ENCODE measurements at regions not wholly inside any gene's neighbourhood (a gene's known extent, or its start where the extent isn't known, plus 50 kb on each side); places are given as distances from the start of the nearest gene placed in this dataset.
A peak's percentile ranks its signal among the peaks of the same experiment; 100 is the strongest.
"Not testable (repeated sequence)": the region's sequence is repeated elsewhere in the genome, so short reads cannot be mapped to it uniquely, and the experiment has no call there.

DNA sequence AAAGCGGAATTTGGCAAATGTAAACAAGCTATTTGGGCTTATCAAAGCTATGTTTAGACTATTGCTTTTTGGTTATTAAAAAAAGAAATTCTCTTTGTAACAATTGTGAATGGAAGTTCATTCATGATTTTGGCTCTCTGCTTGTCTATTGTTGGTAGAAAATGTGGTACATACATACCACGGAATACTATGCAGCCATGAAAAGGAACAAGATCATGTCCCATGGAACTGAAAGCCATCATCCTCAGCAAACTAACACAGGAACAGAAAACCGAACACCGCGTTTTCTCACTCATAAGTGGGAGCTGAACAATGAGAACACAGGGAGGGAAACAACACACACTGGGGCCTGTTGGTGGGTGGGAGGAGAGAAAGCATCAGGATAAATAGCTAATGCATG is 465.4 kb downstream of the SETD4 start:
- DNase-seq = no peak

DNA sequence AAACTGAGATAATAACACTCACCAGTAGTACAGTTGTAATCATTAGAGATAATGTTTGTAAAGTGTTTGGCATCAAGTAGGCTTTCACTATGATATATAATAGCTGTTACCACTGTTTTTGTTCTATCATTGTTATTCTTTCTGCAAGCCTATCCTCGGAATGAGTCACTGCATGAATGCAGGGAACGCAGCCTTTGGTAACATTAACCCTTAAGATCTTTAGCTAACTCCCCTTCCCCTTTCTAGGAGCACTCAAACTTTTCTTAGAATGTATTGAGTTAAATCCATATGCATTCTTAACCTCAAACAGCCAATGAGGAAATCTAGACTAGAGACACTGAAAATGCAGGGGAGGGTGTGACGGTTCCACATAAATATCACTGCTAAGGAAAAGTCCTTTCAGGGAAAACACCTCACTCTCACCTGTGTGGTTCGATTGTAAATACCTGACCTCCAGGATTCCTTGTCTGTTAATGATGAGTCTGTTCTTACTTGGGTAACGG is 467.3 kb downstream of the SETD4 start:
- no peak for DNase-seq

DNA sequence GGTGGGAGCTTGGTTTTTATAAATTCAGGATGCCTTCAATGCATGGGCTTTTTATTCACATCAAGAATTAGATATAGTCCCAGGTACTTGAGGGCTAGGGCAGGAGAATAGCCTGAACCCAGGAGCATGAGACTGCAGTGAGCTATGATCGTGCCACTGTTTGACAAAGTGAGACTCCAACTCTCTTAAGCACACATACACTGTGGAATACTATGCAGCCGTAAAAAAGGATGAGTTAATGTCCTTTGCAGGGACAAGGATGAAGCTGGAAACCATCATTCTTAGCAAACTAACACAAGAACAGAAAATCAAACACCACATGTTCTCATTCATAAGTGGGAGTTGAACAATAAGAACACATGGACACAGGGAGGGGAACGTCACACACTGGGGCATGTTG is 470.0 kb downstream of the SETD4 start:
- DNase-seq = not testable (repeated sequence)

DNA sequence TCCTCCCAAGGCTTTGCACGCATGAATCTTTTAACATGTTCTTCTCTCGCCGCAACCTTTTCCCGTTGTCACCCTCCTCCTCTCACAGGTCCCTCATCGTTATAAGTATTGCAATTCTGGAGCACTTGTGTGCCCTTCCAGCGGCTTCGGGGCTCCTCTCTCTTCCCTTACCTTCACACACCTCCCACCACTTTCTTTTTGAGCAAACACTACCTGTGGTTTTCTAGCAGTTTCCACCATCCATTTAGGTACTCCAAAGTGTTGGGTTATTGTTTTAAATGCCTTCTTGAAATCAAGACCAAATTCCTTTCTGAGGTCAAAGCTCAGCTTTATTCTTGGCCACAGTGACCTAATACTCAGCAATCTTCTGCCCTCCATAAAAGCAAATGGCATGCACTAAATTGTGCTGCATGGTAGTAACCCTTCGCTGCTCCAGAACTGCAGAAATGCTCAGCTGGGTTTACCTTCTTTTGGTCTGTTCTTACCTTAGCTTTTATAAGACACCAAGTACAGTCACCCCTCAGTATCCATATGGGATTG is 472.4 kb downstream of the SETD4 start:
- no peak for DNase-seq

DNA sequence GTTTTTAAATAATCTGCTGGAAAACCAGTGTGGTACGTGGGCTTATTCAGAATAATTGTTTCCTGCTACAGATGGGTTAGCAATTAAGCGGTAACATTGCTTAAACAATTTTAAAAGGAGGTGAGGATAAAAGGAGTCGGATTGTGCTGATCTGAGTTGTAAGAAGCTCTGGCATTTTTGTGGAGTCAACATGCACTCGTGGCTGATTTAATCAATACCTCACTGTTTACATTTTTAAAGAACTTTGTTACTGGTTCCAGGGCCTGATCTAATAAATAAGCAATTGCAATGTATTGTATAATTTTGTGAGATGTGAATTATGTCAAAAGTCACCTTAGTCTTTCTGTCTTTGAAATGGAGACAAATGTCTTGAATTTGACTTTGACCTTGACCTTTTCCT is 474.0 kb downstream of the SETD4 start:
- DNase-seq = no peak

DNA sequence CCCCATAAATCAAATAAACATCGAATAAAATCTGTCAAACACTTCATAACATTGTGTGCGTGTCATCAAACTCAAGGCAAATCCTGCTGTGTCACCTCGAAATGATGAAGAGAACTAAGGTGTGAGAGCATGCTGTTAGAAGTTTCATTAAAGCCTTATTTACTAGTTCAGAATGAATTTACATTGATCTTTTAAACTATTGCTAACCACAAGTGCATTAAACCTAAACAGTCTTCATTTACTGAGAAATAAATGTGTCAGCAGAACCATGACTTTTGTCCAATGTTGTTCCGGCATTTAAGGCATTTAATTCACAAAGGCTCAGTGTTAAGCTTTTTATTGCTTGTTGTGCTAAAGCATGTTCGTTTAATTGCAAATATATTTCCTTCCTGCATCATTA is 474.4 kb downstream of the SETD4 start:
- no peak for DNase-seq

DNA sequence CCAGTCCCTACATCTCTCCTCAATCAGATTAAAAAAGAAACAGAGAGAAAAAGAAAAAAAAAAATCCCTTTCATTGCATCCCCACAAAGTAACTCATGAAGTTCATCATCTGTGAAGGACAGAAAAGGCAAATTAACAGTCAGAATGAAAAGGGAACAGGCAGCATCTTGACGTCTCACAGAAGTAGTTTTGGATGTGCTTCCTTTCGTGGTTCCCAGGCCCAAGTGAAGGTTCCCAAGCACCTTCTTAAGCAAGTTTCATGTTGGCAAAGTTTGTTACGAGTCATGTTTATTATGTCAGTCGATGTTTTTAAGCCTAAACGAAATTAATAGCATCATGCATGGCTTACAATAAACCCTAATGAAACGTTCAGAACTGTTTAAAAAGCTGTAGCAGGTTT is 475.2 kb downstream of the SETD4 start:
- no peak for DNase-seq

DNA sequence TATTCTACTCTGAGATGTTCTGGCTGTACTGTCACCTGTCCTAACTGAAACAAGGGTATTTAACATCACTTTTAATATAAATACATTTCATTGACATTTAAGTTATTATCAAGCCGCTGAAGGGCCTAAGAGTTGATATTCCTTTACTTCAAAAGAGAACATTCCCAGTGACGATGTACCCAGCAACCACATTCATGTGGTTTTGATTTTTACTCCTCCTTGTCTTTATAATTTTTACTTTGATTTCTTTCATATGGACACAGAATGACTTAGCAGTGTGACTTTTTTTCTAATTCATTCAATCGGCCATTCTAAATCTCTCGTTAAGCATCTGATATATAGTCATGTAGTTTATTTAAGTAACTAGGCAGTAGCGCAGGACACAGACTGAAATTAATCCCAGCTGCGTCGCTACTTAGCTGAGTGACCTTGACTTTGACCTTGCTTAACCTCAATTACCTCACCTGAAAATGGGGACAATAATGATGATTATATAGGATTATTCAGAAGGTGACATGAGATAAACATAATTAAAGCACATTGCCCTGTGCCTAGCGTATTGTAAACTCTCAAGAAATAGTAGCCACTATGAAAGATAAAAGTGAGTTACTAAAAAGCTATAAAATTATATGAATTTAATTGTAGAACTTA is 476.6 kb downstream of the SETD4 start:
- DNase-seq = no peak

DNA sequence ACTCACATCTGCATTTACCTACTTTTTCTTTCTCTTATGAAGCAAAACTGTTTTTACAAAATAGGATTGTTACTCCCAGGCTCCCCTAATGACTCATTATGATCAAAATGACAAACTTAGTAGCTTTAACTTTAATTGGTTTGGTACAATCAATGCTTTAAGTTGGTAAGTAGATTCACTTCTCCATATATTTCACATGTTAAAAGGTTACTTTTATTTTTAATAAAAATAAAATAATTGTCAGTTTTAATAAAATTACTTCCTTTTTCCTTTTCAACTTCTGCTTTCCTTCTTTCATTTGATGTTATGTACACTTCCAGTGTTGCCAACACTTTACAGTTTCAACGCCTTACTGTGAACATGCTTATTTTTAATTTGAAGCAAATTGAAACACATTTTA is 477.6 kb downstream of the SETD4 start:
- no peak for DNase-seq

DNA sequence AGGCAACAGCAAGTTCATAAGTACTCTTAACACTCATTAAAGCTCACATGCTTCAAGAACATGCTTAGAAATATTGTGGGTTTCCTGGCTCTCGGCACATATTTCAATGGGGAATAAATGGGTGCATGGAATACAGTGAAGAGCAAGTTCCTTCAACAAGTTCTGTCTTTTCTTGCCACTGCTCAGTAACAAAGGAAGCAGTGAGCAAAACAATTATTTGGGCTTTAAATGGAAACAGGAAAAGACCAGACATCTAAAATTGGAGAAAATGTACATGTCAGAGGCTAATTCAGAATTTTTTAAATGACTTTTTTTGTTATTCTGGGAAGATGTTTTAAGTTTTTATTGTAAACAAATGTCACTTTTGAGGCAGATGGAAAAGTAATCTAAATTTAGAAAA is 478.7 kb downstream of the SETD4 start:
- DNase-seq = no peak

DNA sequence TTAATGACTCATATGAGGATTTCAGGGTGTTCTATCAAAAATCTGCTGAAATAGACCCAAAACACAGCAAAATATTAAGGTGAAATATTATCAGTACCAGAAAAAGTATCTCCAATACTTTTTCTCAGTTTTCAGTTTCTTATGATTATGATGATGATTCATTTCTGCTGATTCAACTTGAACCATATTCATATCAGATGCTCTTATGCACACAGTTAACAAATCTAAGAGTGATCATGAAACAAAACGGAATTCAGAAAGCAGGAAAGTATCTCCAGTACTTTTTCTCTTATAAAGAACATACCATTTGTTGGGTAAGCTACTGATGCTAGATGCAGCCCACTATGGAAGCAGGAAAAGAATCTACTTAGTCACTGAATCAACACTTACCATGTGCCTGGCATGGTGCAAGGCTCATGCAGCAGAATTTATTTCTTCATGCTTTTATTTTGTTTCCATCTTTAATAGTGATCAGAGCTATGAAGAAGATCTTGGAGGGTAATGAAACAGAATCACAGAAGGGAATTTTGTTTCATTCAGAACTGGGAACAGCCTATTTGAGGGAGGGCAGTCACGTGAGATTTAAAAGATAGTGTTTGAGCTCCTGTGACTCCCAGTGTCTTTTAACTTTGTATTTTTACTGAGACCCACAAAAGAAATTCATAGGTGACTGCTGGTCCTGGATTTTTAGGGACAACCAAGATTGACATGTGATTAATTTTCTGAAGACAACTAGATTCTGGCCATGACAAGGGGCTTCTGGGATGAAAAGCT is 480.6 kb downstream of the SETD4 start:
- DNase-seq = no peak

DNA sequence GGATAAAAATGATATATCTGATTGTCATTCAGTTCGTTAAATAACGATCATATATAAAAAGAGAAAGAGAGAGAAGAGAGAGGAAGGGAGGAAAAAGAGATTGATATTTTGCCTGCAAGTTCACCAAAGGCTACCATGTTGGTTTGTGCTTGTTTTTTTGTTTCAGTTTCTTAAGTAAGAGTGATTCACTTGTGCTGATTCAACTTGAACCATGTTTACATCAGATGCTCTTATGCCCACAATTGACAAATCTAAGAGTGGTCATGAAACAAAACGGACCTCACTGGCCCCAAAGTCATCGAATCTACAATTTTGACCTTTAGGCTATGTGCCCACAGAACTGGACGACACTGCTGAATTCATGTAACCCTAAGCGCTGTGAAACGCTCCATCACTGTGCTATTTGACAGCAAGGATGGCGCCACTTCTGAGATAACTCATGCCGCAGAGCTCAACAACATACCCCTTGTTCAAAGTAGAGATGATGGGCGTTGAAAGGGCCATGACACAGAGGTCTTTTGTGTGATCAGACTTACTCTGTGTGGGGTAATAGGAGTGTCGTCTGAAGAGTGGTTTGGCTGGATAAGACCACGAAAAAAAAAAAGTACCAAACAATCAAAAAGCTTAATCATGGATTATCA is 481.4 kb downstream of the SETD4 start:
- DNase-seq = no peak

DNA sequence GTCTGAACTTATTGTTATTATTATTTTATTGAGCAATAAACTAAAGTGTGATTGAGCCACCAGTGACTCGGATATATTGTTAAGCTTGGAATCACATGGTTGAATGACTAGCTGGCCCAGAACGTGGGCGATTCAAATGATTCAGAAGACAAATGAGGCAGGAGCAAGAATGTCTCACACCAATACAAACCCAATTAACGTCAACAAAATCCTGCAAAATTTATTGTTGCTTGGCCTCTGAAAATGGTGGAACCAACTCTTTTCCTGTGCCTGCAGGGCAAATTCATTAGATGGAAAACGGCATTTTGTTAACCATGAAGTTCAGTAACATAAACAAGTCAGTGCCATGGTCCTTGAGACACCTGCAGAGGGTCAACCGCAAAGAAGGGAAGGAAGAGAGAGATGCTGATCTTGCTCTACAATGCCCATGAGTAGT is 482.0 kb downstream of the SETD4 start:
- no peak for DNase-seq

DNA sequence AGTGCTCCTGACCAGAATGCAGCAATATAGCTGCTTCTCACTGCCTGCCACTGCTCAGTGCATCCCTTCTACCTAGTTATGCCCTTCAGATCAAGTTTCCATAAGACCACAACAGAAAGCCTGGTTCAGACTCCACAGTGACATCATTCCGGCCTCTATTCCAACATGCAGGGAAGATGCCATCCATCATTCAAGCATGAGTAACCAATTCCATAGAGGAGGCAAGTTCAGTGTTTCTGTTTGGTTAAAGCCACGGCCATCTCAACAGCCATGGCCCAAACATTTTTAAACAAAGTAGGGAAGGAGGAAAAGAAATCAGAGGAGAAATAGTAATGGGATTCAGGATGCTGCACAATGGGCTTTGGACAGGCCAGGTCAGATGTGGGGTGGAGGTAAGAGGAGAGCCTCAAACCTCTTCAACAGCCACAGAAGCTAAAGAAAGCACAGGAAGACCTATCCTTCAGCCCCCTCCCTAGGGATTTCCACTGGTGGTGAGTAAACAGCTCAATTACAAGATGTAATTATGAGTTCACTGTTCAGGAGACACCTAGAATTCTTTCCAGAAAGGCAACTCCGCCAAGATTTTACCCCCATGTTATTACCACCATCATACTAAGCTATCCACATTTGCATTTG is 484.9 kb downstream of the SETD4 start:
- DNase-seq = no peak

DNA sequence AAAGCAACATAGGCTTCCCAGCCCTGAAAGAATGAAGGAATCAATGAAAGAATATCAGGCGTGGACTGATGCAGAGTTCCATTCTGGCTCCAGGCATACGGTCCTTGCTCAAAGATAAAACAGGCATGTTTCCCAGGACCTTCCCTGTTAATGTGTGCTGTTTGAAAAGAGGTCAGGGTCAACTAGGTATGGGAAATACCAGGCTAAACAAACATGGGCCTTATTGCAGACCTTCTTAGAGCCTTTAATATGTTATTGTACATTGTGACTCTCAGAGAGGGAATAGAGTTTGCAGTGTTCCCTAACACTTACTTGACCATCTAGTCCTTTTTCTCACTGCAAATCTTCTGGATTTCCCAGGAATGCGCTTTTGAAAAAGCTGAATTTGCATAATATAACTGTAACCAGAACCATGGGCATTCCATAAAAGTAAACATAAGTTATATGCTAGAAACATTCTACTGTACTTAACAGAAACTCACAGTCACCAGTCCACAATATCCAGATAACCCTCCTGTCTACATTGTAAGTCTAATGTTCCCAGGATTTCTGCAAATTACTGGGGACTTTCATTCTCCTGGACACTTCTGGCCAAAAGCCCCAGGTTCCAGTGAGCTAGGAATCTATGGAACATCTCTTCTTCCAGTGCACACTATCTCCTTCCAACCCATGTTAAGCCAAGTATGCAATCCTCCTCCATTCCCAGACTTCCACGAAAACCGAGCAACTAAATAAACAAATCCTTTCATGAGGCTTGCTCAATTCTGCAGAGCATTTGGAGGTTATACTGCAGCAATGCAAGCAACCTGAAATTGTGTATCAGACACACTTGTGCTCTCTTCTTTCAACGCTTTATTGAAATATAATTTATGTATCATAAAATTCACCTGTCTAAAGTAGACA is 486.6 kb downstream of the SETD4 start:
- DNase-seq = peak; percentile 25

DNA sequence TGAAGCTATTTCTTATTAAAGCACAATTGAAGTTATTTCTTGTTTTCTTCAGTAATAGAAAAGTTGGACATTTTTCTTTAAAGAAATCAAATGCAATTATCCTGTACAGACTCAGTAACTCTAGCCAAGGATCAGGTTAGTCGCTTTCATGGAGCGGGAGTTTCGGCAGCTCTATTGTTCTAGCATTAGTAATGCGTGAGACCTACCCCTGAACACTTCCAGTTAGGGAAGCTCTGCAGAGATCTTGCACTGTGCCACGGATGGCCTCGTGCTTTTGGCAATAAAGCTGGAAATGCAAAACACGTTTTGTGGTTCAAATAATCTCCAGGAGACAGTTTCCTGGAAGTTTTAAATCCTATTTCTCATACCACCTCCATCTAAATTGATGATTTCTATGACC is 488.4 kb downstream of the SETD4 start:
- no peak for DNase-seq

DNA sequence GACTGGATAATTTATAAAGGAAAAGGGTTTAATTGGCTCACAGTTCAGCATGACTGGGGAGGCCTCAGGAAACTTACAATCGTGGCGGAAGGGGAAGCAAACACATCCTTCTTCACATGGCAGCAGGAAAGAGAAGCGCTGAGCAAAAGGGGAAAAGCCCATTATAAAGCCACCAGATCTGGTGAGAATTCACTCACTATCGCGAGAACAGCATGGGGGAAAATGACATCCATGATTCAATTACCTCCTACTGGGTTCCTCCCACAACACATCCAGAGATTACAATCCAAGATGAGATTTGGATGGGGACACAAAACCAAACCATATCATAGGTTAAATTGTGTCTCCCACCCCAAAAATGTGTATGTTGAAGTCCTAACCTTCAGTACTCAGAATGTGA is 491.7 kb downstream of the SETD4 start:
- DNase-seq = no peak

DNA sequence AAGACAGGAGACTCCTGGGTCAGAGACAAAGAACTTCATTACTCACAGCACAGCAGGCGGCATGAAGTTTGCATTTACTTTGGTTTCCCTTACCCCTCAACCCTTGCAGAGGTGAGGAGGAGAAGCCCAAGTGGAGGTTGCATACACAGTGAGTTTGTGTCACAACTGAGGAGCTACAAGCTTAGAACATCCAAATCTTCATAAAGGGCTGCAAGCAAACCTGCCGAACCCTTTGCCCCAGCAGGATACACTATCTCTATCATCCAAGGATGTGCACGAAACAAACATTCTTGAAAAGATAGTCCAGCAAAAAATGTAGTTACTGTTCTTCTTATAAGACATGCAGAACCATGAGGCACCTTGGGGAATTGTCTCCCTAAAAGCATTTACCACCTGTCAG is 493.5 kb downstream of the SETD4 start:
- no peak for DNase-seq

DNA sequence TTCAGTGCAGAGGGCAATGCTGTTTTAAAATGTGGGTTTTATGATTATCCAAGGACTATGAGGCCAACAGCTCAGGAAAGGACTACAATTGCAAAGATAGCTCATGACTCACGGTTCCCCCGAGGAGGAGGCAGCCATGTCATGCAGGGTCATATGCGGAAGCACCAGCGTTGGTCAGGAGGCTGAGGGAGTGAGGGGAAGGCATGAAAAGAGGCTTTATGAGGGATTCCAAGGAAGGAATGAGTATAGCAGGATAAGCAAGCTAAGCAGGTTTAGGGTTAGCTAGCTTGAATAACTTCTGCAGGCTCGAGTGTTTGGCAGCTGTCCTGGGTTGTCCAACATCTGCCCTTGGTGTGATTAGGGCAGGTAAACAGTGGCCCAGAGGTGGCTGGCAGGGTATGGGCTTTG is 495.1 kb downstream of the SETD4 start:
- peak; percentile 13 for DNase-seq

DNA sequence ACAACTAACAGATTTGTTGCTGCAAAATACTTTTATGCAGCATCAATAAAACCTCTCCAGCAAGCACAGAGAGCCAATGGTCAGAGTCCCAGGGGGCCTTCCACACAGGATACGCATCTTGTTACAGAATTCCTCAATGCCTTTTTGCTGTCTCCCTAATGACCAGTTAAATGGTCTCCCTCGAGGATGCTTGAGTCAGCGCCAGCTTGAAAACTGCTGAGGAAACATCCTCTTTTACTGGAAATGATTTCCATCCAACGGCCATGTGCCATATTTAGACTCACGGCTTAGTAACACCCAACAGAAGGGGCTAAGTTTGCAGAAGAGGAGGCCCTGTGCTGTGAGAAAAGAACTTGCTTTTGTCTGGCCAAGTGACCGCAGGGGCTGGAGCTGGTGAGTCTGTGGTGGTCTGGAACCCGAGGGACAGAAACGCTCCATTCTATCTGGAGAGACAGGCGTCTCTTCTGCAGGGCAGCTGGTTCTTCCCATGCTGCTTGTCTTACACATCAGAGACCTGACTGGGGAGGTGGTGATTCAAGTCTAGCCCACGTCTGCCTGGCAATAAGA is 496.4 kb downstream of the SETD4 start:
- peak; percentile 50 for DNase-seq

DNA sequence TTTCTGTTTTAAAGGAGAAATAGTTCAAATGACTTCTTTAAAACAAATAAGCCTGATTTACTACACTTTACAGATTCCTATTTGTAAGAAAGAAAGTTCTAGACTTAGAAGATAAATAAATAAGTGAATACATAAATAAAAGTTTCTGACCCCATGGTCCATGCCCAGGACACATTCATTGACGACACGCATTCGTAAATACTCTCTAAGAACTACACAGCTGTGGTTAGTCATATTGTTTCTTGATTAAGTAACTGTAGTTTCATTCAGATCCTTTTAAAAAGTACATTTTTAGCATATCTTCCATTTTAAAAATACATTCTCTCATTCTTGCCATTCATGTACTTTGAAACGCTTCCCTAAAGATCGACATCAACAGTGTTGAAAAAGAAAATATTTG is 497.4 kb downstream of the SETD4 start:
- DNase-seq = no peak

DNA sequence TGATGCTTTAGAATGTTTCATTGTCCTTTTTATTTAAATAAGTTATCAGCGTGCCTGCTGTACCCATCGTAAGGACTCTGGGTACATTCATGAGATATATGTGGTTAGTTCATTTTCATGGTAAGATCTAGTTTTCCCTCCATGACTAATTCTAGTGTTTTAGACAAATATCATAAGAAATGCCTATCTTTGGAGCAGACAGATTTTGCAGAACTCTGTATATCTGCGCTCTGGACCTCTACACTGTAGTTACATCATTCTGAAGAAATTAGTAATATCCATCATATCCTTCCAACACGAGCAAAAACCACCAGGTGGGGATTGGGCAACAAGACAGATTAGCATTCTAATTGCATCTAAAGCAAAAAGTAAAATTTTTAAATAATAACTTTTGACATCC is 499.2 kb downstream of the SETD4 start:
- no peak for DNase-seq
